HG03575 (cell line): ENCODE measurements at regions not wholly inside any gene's neighbourhood (a gene's known extent, or its start where the extent isn't known, plus 50 kb on each side); places are given as distances from the start of the nearest gene placed in this dataset.
"Not testable (repeated sequence)": the region's sequence is repeated elsewhere in the genome, so short reads cannot be mapped to it uniquely, and the experiment has no call there.

ENCODE experiments used
- ATAC-seq: cut with Tn5 transposase; IDR thresholded peaks from one replicate; pipeline ENCODE4 v1.9.1; 2021; ENCODE audit not compliant: unreplicated experiment, insufficient number of reproducible peaks, low FRiP score; ENCODE audit errors: extremely low read depth

- ATAC-seq: no peak
These were observed 59.9 kb downstream of the MINAR1 start for GRCh38 chr15:79492065-79492464.

- ATAC-seq: no peak
These were observed 62.3 kb downstream of the MINAR1 start for GRCh38 chr15:79494384-79494909.

- ATAC-seq: no peak
These were observed 63.0 kb downstream of the MINAR1 start for GRCh38 chr15:79494963-79495755.

GRCh38 chr15:79495775-79496174, 63.6 kb downstream of the MINAR1 start:
- no peak for ATAC-seq

GRCh38 chr15:79496838-79497237, 64.7 kb downstream of the MINAR1 start:
- ATAC-seq: no peak

- ATAC-seq: no peak
These were observed 69.0 kb downstream of the MINAR1 start for GRCh38 chr15:79501086-79501485.

- ATAC-seq: no peak
These were observed 73.8 kb downstream of the MINAR1 start for GRCh38 chr15:79505956-79506355.

GRCh38 chr15:79512844-79513243, 80.7 kb downstream of the MINAR1 start:
- ATAC-seq: not testable (repeated sequence)

GRCh38 chr15:79513417-79513816, 81.3 kb downstream of the MINAR1 start:
- ATAC-seq: no peak

- ATAC-seq: no peak
These were observed 81.8 kb downstream of the MINAR1 start for GRCh38 chr15:79513940-79514339.

GRCh38 chr15:79515300-79516027, 83.3 kb downstream of the MINAR1 start:
- ATAC-seq: no peak

- no peak for ATAC-seq
These were observed 84.0 kb downstream of the MINAR1 start for GRCh38 chr15:79516155-79516554.

- ATAC-seq: no peak
These were observed 84.5 kb downstream of the MINAR1 start for GRCh38 chr15:79516646-79517045.

- ATAC-seq: no peak
These were observed 87.5 kb downstream of the MINAR1 start for GRCh38 chr15:79519628-79520027.

- ATAC-seq: no peak
These were observed 88.5 kb downstream of the MINAR1 start for GRCh38 chr15:79520654-79521053.

GRCh38 chr15:79522656-79523055, 90.5 kb downstream of the MINAR1 start:
- no peak for ATAC-seq

GRCh38 chr15:79523266-79523665, 91.1 kb downstream of the MINAR1 start:
- no peak for ATAC-seq

GRCh38 chr15:79524531-79524930, 92.4 kb downstream of the MINAR1 start:
- ATAC-seq: no peak

GRCh38 chr15:79526376-79526775, 94.2 kb downstream of the MINAR1 start:
- no peak for ATAC-seq

- no peak for ATAC-seq
These were observed 95.7 kb downstream of the MINAR1 start for GRCh38 chr15:79527821-79528220.
